ENCODE measurements at regions not wholly inside any gene's neighbourhood (a gene's known extent, or its start where the extent isn't known, plus 50 kb on each side); places are given as distances from the start of the nearest gene placed in this dataset.

DNA sequence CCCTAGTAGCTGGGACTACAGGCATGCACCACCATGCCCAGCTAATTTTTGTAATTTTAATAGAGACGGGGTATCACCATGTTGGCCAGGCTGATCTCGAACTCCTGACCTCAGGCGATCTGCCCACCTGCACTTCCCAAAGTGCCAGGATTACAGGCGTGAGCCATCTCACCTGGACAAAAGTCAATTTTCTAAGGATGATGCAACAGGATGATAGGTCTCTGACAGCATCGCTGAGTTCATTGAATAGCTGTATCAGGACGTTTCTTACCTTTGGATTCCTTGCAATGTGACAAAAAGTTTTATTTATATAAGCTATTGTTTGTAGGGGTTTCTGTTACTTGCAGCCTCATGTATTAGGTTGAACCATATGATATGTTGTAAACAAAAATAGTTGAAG lies 55.5 kb upstream of the PCED1B start:
- WGBS (ENCODE audit: insufficient coverage) = 85% methylated on average over 6 of the region's 6 CpGs
- Histone ChIP-seq H3K27me3 (ENCODE audit: control insufficient read depth, insufficient read depth, low read length) (no peaks in the 10 kb centered on the region), H3K36me3 (ENCODE audit: control insufficient read depth, insufficient read depth, low read length) (no peaks in the 10 kb centered on the region), H3K27ac (ENCODE audit: low read length) (no peak overlapping the region), H3K4me1 (ENCODE audit: control insufficient read depth, insufficient read depth, low read length) (no peaks in the 10 kb centered on the region), H3K4me3 (ENCODE audit: low read length) (no peak overlapping the region), H3K9me3 (ENCODE audit: control insufficient read depth, insufficient read depth, low read length) (no peaks in the 10 kb centered on the region)
- Mint-ChIP-seq H3K36me3 (no peaks in the 10 kb centered on the region), H3K9me3 (no peaks in the 10 kb centered on the region), H3K4me1 (no peaks in the 10 kb centered on the region), H3K27ac (no peak overlapping the region), H3K27me3 (ENCODE audit: low read depth in 2 of 2) (peaks cover 28 to 37% of the 10 kb centered on the region in 2 donors), H3K4me3 (no peak overlapping the region)
- ATAC-seq (no peak), DNase-seq (no peak)
- intact Hi-C loops (cut with micrococcal nuclease) = loop anchor here (5.0 kb wide), 1 partner anchor 952 kb away; no protein-coding TSS in a partner anchor
- TF ChIP-seq CTCF (IDR thresholded peaks at IDR 0.05) = no peak

- intact Hi-C loops (cut with micrococcal nuclease) = loop anchor here (5.0 kb wide), 1 partner anchor 952 kb away; no protein-coding TSS in a partner anchor
Observed at GRCh38 chr12:47024463-47024862, 55.0 kb upstream of the PCED1B start.

GRCh38 chr12:47025349-47025748 lies 54.1 kb upstream of the PCED1B start:
- Histone ChIP-seq H3K4me1 (ENCODE audit: control insufficient read depth, insufficient read depth, low read length) (no peaks in the 10 kb centered on the region), H3K27ac (ENCODE audit: low read length) (no peak overlapping the region), H3K36me3 (ENCODE audit: control insufficient read depth, insufficient read depth, low read length) (no peaks in the 10 kb centered on the region), H3K4me3 (ENCODE audit: low read length) (no peak overlapping the region), H3K9me3 (ENCODE audit: control insufficient read depth, insufficient read depth, low read length) (no peaks in the 10 kb centered on the region), H3K27me3 (ENCODE audit: control insufficient read depth, insufficient read depth, low read length) (no peaks in the 10 kb centered on the region)
- TF ChIP-seq CTCF (IDR thresholded peaks at IDR 0.05) = no peak
- Mint-ChIP-seq H3K4me3 (no peak overlapping the region), H3K27ac (no peak overlapping the region), H3K27me3 (ENCODE audit: low read depth in 2 of 2) (peaks cover 23 to 32% of the 10 kb centered on the region in 2 donors), H3K36me3 (no peaks in the 10 kb centered on the region), H3K9me3 (no peaks in the 10 kb centered on the region), H3K4me1 (no peaks in the 10 kb centered on the region)
- DNase-seq (no peak), ATAC-seq (no peak)
- 79% methylated on average over 2 of the region's 2 CpGs for WGBS (ENCODE audit: insufficient coverage)
- intact Hi-C loops (cut with micrococcal nuclease) = no loop called here

More at GRCh38 chr12:47024463-47024862, 55.0 kb upstream of the PCED1B start:
- Histone ChIP-seq H3K27ac (ENCODE audit: low read length) (no peak overlapping the region), H3K4me3 (ENCODE audit: low read length) (no peak overlapping the region), H3K27me3 (ENCODE audit: control insufficient read depth, insufficient read depth, low read length) (no peaks in the 10 kb centered on the region), H3K9me3 (ENCODE audit: control insufficient read depth, insufficient read depth, low read length) (no peaks in the 10 kb centered on the region), H3K4me1 (ENCODE audit: control insufficient read depth, insufficient read depth, low read length) (no peaks in the 10 kb centered on the region), H3K36me3 (ENCODE audit: control insufficient read depth, insufficient read depth, low read length) (no peaks in the 10 kb centered on the region)
- Mint-ChIP-seq H3K4me1 (no peaks in the 10 kb centered on the region), H3K27me3 (ENCODE audit: low read depth in 2 of 2) (peaks cover 26 to 37% of the 10 kb centered on the region in 2 donors), H3K36me3 (no peaks in the 10 kb centered on the region), H3K4me3 (no peak overlapping the region), H3K27ac (no peak overlapping the region), H3K9me3 (no peaks in the 10 kb centered on the region)
- ATAC-seq (no peak), DNase-seq (no peak)
- WGBS (ENCODE audit: insufficient coverage) = 60% methylated on average over 1 of the region's 2 CpGs
- TF ChIP-seq CTCF (IDR thresholded peaks at IDR 0.05) = no peak

- Histone ChIP-seq H3K4me1 (ENCODE audit: control insufficient read depth, insufficient read depth, low read length) (no peaks in the 10 kb centered on the region), H3K9me3 (ENCODE audit: control insufficient read depth, insufficient read depth, low read length) (no peaks in the 10 kb centered on the region), H3K27me3 (ENCODE audit: control insufficient read depth, insufficient read depth, low read length) (no peaks in the 10 kb centered on the region), H3K4me3 (ENCODE audit: low read length) (no peak overlapping the region), H3K36me3 (ENCODE audit: control insufficient read depth, insufficient read depth, low read length) (no peaks in the 10 kb centered on the region), H3K27ac (ENCODE audit: low read length) (no peak overlapping the region)
- Mint-ChIP-seq H3K27me3 (ENCODE audit: low read depth in 2 of 2) (peaks cover 19 to 27% of the 10 kb centered on the region in 2 donors), H3K4me1 (no peaks in the 10 kb centered on the region), H3K27ac (no peak overlapping the region), H3K36me3 (no peaks in the 10 kb centered on the region), H3K4me3 (no peak overlapping the region), H3K9me3 (no peaks in the 10 kb centered on the region)
- no peak for ATAC-seq
- intact Hi-C loops (cut with micrococcal nuclease) = no loop called here
- WGBS (ENCODE audit: insufficient coverage) = 80% methylated on average over 2 of the region's 2 CpGs
- no peak for DNase-seq
- TF ChIP-seq CTCF (IDR thresholded peaks at IDR 0.05) = no peak
Observed at GRCh38 chr12:47025798-47026197, 53.6 kb upstream of the PCED1B start.

Data from natural killer cell (primary cell).